Esophagus muscularis mucosa (tissue), 4 donors: ENCODE measurements at regions not wholly inside any gene's neighbourhood (a gene's known extent, or its start where the extent isn't known, plus 50 kb on each side); places are given as distances from the start of the nearest gene placed in this dataset.

Experiments used
- DNase-seq: peaks from one replicate; pipeline ENCODE4 v3.0.0-alpha.2; 2017; ENCODE audit errors: extremely low spot score
- H3K27ac ChIP-seq, 4 donors: fragments of 200-600 bp; sonication (generic); replicated peaks in 1 of 4; 1 replicate in 3 of 4; 2 replicates in 1 of 4; pipeline ENCODE4 v1.5.1; 2016 to 2019; ENCODE audit warnings: mild to moderate bottlenecking in 1 of 4
- H3K27me3 ChIP-seq, 4 donors: fragments of 200-600 bp; sonication (generic); one replicate each; pipeline versions ENCODE4 v1.5.1 to v1.6.0; 2016 to 2019
- H3K36me3 ChIP-seq, 4 donors: fragments of 200-600 bp; sonication (generic); one replicate each; pipeline ENCODE4 v1.5.1; 2016 to 2019
- H3K4me1 ChIP-seq, 4 donors: fragments of 200-600 bp; sonication (generic); one replicate each; pipeline ENCODE4 v1.5.1; 2016 to 2019
- H3K4me3 ChIP-seq, 4 donors: fragments of 200-600 bp; sonication (generic); 1 replicate in 2 of 4; 2 replicates in 2 of 4; pipeline ENCODE4 v1.5.1; 2016 to 2019; ENCODE audit warnings: mild to moderate bottlenecking in 4 of 4, moderate library complexity in 1 of 4
- H3K9me3 ChIP-seq, 4 donors: fragments of 200-600 bp; sonication (generic); 1 replicate in 3 of 4; 2 replicates in 1 of 4; pipeline ENCODE4 v1.5.1; 2016 to 2019
- EP300 ChIP-seq: sonication (generic); formaldehyde crosslinking; IDR thresholded peaks from one replicate; pipeline ENCODE4 v1.6.1; 2017; ENCODE audit warnings: antibody characterized with exemption
- POLR2A ChIP-seq: fragments of 450-650 bp; IDR thresholded peaks from one replicate; pipeline ENCODE4 v1.6.1; 2017; ENCODE audit warnings: antibody characterized with exemption, moderate library complexity, mild to moderate bottlenecking, low read depth
- POLR2AphosphoS5 ChIP-seq, 2 donors: sonication (generic); formaldehyde crosslinking; IDR thresholded peaks; one replicate each; pipeline ENCODE4 v1.6.1; 2017; ENCODE audit warnings: antibody characterized with exemption in 2 of 2
- WGBS: methylation state at CpG from one replicate; pipeline ENCODE4 v1.1.5; 2018; 5-methylcytosine and 5-hydroxymethylcytosine counted together
- intact Hi-C: fragments of 100-400 bp; cut with DNase I; formaldehyde crosslinking; loops from one replicate; pipeline ENCODE4 v1.15.1; 2023
- TF ChIP-seq, protein P1 (sequence below), 3 experiments: fragments of 200-600 bp in 2 of 3; fragments of 450-650 bp in 1 of 3; sonication (generic) in 2 of 3; IDR thresholded peaks; one replicate each; pipeline ENCODE4 v1.5.1; 2017 to 2019; ENCODE audit warnings: antibody characterized with exemption in 3 of 3, mild to moderate bottlenecking in 2 of 3, moderate library complexity in 1 of 3

DNA sequence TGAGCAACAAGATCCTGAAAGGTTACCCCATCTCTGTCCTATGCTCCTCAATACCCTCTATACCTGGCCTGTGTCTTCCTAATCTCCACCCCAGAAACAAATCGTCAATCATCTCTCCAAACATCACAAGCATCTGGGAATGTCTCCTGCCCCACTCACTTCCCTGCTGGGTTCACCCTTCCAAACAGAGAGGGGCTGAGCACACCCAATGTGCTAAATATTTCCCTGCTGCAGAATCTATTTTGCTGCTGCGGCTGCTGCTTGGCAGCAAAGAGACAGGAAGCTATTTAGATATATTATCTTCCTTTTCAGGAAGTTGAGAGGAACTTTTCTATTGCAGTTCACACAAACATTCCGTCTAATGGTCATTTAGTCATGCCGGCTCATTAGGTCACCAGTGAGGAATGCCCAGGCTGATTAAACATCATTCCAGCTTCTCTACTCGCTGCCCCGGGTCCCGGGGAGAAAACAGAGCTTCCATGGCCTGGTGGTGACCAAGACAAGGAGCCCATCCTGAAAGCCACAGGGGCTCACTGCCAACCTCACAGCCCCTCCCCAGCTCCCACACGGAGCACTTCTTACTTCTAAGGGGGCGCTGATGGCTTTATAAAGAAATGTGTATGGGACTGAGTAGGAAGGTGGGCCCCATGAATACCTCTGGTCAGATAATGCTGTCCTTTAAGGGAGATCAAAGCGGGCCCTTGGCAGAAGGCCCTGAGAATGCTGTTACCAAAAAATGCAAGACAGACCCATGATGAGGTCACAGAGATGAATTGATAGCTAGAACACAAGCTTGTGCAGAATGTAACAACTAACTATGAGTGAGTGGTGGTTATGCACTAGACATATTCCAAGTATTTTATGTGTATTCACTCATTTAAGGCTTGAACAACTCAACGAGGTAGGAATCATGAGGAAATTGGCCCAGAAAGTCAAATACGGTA is 218.3 kb downstream of the SOX9 start:
- H3K27ac ChIP-seq = no peak overlapping the region
- no peak for DNase-seq
- intact Hi-C loops = no loop called here
- TF ChIP-seq EP300 = no peak
- no peak for TF ChIP-seq POLR2AphosphoS5 (IDR thresholded peaks at IDR 0.05)
- TF ChIP-seq, protein P1, sequence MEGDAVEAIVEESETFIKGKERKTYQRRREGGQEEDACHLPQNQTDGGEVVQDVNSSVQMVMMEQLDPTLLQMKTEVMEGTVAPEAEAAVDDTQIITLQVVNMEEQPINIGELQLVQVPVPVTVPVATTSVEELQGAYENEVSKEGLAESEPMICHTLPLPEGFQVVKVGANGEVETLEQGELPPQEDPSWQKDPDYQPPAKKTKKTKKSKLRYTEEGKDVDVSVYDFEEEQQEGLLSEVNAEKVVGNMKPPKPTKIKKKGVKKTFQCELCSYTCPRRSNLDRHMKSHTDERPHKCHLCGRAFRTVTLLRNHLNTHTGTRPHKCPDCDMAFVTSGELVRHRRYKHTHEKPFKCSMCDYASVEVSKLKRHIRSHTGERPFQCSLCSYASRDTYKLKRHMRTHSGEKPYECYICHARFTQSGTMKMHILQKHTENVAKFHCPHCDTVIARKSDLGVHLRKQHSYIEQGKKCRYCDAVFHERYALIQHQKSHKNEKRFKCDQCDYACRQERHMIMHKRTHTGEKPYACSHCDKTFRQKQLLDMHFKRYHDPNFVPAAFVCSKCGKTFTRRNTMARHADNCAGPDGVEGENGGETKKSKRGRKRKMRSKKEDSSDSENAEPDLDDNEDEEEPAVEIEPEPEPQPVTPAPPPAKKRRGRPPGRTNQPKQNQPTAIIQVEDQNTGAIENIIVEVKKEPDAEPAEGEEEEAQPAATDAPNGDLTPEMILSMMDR (IDR thresholded peaks at IDR 0.05) = no peak
- TF ChIP-seq POLR2A = no peak
- H3K36me3 ChIP-seq = no peaks in the 10 kb centered on the region
- WGBS = 29% methylated on average over 12 of the region's 12 CpGs
- no peak overlapping the region for H3K4me3 ChIP-seq
- peaks cover 0 to 23% (median 0%) of the 10 kb centered on the region in 4 donors for H3K27me3 ChIP-seq
- H3K4me1 ChIP-seq = peaks cover 12 to 18% (median 16%) of the 10 kb centered on the region in 4 donors
- H3K9me3 ChIP-seq = no peaks in the 10 kb centered on the region

DNA sequence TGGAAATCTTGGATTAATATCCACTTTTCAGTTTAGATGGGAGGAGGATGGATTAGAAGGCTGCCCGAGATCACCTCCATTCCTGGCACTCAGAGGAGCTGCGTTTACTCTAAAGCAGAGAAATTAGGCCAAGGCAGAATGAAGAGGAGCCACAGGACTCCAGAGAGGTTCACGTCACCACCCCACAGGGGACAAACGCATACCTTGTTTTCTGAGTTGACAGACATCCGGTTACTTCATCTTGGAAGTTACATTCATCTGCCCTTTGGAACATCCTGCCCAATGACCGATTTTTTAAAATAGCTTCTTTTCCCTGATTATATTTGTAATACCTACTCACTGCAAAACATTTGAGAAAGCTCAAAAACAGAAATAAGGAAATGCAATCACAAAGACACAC is 220.0 kb downstream of the SOX9 start:
- H3K4me1 ChIP-seq = peaks cover 12 to 18% (median 16%) of the 10 kb centered on the region in 4 donors
- H3K4me3 ChIP-seq = no peak overlapping the region
- H3K36me3 ChIP-seq = no peaks in the 10 kb centered on the region
- H3K9me3 ChIP-seq = no peaks in the 10 kb centered on the region
- no peak overlapping the region for H3K27ac ChIP-seq
- 86% methylated on average over 6 of the region's 6 CpGs for WGBS
- intact Hi-C loops = no loop called here
- peaks cover 0 to 13% (median 0%) of the 10 kb centered on the region in 4 donors for H3K27me3 ChIP-seq
- no peak for DNase-seq
- no peak for TF ChIP-seq EP300
- TF ChIP-seq POLR2AphosphoS5 (IDR thresholded peaks at IDR 0.05) = no peak
- TF ChIP-seq, protein P1 (IDR thresholded peaks at IDR 0.05) = no peak
- TF ChIP-seq POLR2A = no peak

DNA sequence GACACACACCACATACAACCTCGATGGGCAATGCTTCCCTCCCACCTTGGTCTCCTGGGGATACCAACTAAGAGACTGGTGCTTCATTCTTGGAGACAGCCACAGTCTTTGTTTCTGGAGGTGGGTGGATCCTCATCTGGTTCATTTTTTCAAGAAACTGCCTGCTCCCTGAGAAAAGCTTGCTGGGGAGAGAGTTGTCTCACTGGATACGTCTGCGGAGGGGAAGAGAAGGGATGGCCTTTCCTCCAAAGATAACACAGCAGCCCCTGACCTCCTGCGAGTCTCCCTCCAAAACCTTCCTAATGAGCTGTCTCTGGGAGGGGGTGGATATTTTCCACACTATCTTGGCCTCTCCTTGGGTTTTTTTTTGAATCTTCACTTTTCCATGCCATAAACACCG is 221.2 kb downstream of the SOX9 start:
- WGBS = 59% methylated on average over 5 of the region's 5 CpGs
- DNase-seq = no peak
- Histone ChIP-seq H3K27ac (no peak overlapping the region), H3K9me3 (no peaks in the 10 kb centered on the region), H3K36me3 (no peaks in the 10 kb centered on the region), H3K4me3 (no peak overlapping the region), H3K4me1 (peaks cover 12 to 18% (median 16%) of the 10 kb centered on the region in 4 donors), H3K27me3 (peaks cover 0 to 13% (median 0%) of the 10 kb centered on the region in 4 donors)
- intact Hi-C loops = no loop called here
- TF ChIP-seq POLR2AphosphoS5 (IDR thresholded peaks at IDR 0.05) (no peak), POLR2A (no peak), EP300 (no peak)
- TF ChIP-seq, protein P1 (IDR thresholded peaks at IDR 0.05) = no peak

DNA sequence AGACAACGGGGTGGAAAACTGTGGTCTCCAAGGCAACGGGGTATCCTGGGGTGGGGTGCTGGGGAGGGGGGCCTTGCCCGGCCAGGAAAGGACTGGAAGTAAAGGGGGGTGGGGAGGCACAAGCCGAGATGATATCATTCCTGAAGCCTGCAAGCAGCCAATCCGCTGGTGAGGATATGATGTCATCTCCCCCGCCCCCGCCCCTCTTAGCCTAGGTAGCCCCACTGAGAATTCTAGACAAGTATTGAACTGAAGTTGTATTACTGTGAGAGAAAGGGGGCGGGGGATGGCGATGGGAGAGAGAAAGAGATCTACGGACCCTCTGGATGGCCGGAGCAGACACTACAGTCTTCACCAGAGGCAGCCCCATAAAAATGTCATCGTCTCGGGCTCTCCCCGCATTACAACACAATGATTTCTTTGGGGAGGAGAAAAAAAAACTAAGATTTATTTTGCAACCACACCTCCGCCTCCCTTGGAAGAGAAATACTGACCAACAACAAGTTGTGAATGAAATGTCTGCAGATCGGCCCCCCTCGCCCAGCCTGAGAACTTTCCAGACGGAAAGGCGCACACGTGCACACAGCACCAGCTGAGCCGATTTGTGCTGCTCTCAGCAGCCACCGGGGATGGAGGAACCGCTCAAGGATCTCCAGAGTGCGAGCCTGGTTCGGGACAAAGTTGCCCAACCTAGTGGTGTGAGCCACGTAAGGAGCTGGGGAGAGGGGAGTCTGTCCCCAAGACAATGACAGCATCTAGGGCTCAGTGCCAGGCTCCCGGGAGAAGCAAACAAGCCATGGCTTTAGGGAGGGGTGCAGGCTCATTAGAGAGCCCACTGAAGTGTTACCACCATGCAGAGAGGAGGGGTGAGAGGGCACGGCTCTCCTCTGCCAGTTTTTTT is 222.1 kb downstream of the SOX9 start:
- intact Hi-C loops = no loop called here
- no peak overlapping the region for H3K27ac ChIP-seq
- DNase-seq = no peak
- peaks cover 0 to 16% (median 0%) of the 10 kb centered on the region in 4 donors for H3K27me3 ChIP-seq
- H3K4me3 ChIP-seq = no peak overlapping the region
- no peaks in the 10 kb centered on the region for H3K9me3 ChIP-seq
- no peaks in the 10 kb centered on the region for H3K36me3 ChIP-seq
- 77% methylated on average over 27 of the region's 28 CpGs for WGBS
- peaks cover 12 to 18% (median 16%) of the 10 kb centered on the region in 4 donors for H3K4me1 ChIP-seq
- TF ChIP-seq POLR2AphosphoS5 (IDR thresholded peaks at IDR 0.05) = no peak
- no peak for TF ChIP-seq EP300
- no peak for TF ChIP-seq POLR2A
- TF ChIP-seq, protein P1 (IDR thresholded peaks at IDR 0.05) = no peak
